NT2/D1 (cell line): ENCODE measurements at regions not wholly inside any gene's neighbourhood (a gene's known extent, or its start where the extent isn't known, plus 50 kb on each side); places are given as distances from the start of the nearest gene placed in this dataset.
A peak's percentile ranks its signal among the peaks of the same experiment; 100 is the strongest.

ENCODE experiments used
- DNase-seq: peaks from one replicate; pipeline ENCODE4 v3.0.0-alpha.2; 2011; ENCODE audit warnings: low read depth, low spot score
- H3K27me3 ChIP-seq: 2 replicates; pipeline ENCODE4 v1.6.0; 2011; ENCODE audit warnings: mild to moderate bottlenecking; ENCODE audit not compliant: insufficient read length, insufficient read depth
- H3K36me3 ChIP-seq: 2 replicates; pipeline ENCODE4 v1.6.1; 2011; ENCODE audit warnings: mild to moderate bottlenecking, low read length, mixed read lengths; ENCODE audit not compliant: insufficient read depth, insufficient read length
- H3K4me1 ChIP-seq: 2 replicates; pipeline ENCODE4 v1.5.1; 2011; ENCODE audit not compliant: insufficient read depth, insufficient read length
- H3K4me3 ChIP-seq: 2 replicates; pipeline ENCODE4 v1.5.1; 2011; ENCODE audit warnings: low read depth; ENCODE audit not compliant: insufficient read length
- H3K9ac ChIP-seq: 2 replicates; pipeline ENCODE4 v1.6.0; 2011; ENCODE audit warnings: low read depth; ENCODE audit not compliant: insufficient read length
- H3K9me3 ChIP-seq: 2 replicates; pipeline ENCODE4 v1.5.1; 2011; ENCODE audit warnings: mild to moderate bottlenecking, low read length; ENCODE audit not compliant: insufficient read depth
- SUZ12 ChIP-seq: IDR thresholded peaks from 2 replicates; pipeline ENCODE4 v1.6.1; 2011; ENCODE audit not compliant: insufficient read length, insufficient read depth; ENCODE audit errors: extremely low read depth
- YY1 ChIP-seq: IDR thresholded peaks from 2 replicates; pipeline ENCODE4 v1.6.1; 2011; ENCODE audit not compliant: insufficient read length, insufficient read depth
- ZNF274 ChIP-seq: IDR thresholded peaks from 2 replicates; pipeline ENCODE4 v1.6.1; 2011; ENCODE audit warnings: mild to moderate bottlenecking, low read depth, low read length

GRCh38 chr9:121599872-121600585 is 51.4 kb upstream of the DAB2IP start:
- Histone ChIP-seq H3K9ac (peak overlapping the region; percentile 96), H3K27me3 (peaks cover 18% of the 10 kb centered on the region), H3K4me3 (peak overlapping the region; percentile 75), H3K9me3 (peaks cover 15% of the 10 kb centered on the region), H3K36me3 (no peaks in the 10 kb centered on the region), H3K4me1 (peaks cover 21% of the 10 kb centered on the region)
- no peak for DNase-seq
- TF ChIP-seq YY1, result no peak
- TF ChIP-seq ZNF274, result no peak
- TF ChIP-seq SUZ12, result no peak

- H3K4me3 ChIP-seq, result no peak overlapping the region
- no peak overlapping the region for H3K9ac ChIP-seq
- peaks cover 18% of the 10 kb centered on the region for H3K27me3 ChIP-seq
- H3K9me3 ChIP-seq, result peaks cover 14% of the 10 kb centered on the region
- TF ChIP-seq SUZ12 (no peak), YY1 (no peak), ZNF274 (no peak)
- H3K36me3 ChIP-seq, result no peaks in the 10 kb centered on the region
- no peak for DNase-seq
- H3K4me1 ChIP-seq, result peaks cover 21% of the 10 kb centered on the region
Measured at GRCh38 chr9:121601194-121601593, 50.2 kb upstream of the DAB2IP start.
